ENCODE measurements at regions not wholly inside any gene's neighbourhood (a gene's known extent, or its start where the extent isn't known, plus 50 kb on each side); places are given as distances from the start of the nearest gene placed in this dataset.

GRCh38 chr6:170127151-170127550, 163.7 kb downstream of the DLL1 start:
- no peak for TF ChIP-seq CTCF (conservative IDR thresholded peaks at IDR 0.05)
- TF ChIP-seq ZFX (IDR thresholded peaks at IDR 0.05) = no peak

Measured in C4-2B (cell line).